ENCODE measurements at regions not wholly inside any gene's neighbourhood (a gene's known extent, or its start where the extent isn't known, plus 50 kb on each side); places are given as distances from the start of the nearest gene placed in this dataset.
"Not testable (repeated sequence)": the region's sequence is repeated elsewhere in the genome, so short reads cannot be mapped to it uniquely, and the experiment has no call there.

- TF ChIP-seq POLR2A (IDR thresholded peaks at IDR 0.05) (no peak), CTCF (IDR thresholded peaks at IDR 0.05) (no peak), EP300 (IDR thresholded peaks at IDR 0.05) (no peak)
- H3K9me3 ChIP-seq: no peaks in the 10 kb centered on the region
- 89 to 90% (median 89%) methylated on average over 6 of the region's 6 CpGs for WGBS, 3 donors
- no peak overlapping the region for H3K4me3 ChIP-seq
- no peaks in the 10 kb centered on the region for H3K36me3 ChIP-seq
- H3K27me3 ChIP-seq: no peaks in the 10 kb centered on the region
- H3K4me1 ChIP-seq (ENCODE audit: insufficient read depth): no peaks in the 10 kb centered on the region
- H3K27ac ChIP-seq: no peak overlapping the region
- intact Hi-C loops (cut with DNase I): no loop called here
- no peak for DNase-seq
Observed at GRCh38 chr10:108616559-108617285, 1306.6 kb downstream of the XPNPEP1 start.

GRCh38 chr10:108615576-108616320, 1307.6 kb downstream of the XPNPEP1 start:
- intact Hi-C loops (cut with DNase I): no loop called here
- DNase-seq: no peak
- Histone ChIP-seq H3K36me3 (no peaks in the 10 kb centered on the region), H3K4me1 (ENCODE audit: insufficient read depth) (no peaks in the 10 kb centered on the region), H3K9me3 (no peaks in the 10 kb centered on the region), H3K27me3 (no peaks in the 10 kb centered on the region), H3K27ac (no peak overlapping the region), H3K4me3 (no peak overlapping the region)
- 67 to 72% (median 69%) methylated on average over 3 of the region's 3 CpGs for WGBS, 3 donors
- TF ChIP-seq EP300 (IDR thresholded peaks at IDR 0.05): no peak
- TF ChIP-seq CTCF (IDR thresholded peaks at IDR 0.05): no peak
- TF ChIP-seq POLR2A (IDR thresholded peaks at IDR 0.05): no peak

GRCh38 chr10:108612485-108612884, 1310.8 kb downstream of the XPNPEP1 start:
- no peaks in the 10 kb centered on the region for H3K27me3 ChIP-seq
- H3K36me3 ChIP-seq: no peaks in the 10 kb centered on the region
- intact Hi-C loops (cut with DNase I): no loop called here
- no peaks in the 10 kb centered on the region for H3K9me3 ChIP-seq
- no peaks in the 10 kb centered on the region for H3K4me1 ChIP-seq (ENCODE audit: insufficient read depth)
- no peak overlapping the region for H3K4me3 ChIP-seq
- no peak for DNase-seq
- no peak overlapping the region for H3K27ac ChIP-seq
- WGBS, 3 donors: 55 to 60% (median 59%) methylated on average over 3 of the region's 3 CpGs
- TF ChIP-seq EP300 (IDR thresholded peaks at IDR 0.05) (no peak), POLR2A (IDR thresholded peaks at IDR 0.05) (no peak), CTCF (IDR thresholded peaks at IDR 0.05) (no peak)

- TF ChIP-seq POLR2A (IDR thresholded peaks at IDR 0.05): no peak
- DNase-seq: no peak
- H3K9me3 ChIP-seq: no peaks in the 10 kb centered on the region
- H3K4me1 ChIP-seq (ENCODE audit: insufficient read depth): no peaks in the 10 kb centered on the region
- no peaks in the 10 kb centered on the region for H3K27me3 ChIP-seq
- intact Hi-C loops (cut with DNase I): no loop called here
- WGBS, 3 donors: 52 to 65% (median 63%) methylated on average over 1 of the region's 1 CpG
- H3K36me3 ChIP-seq: no peaks in the 10 kb centered on the region
- no peak overlapping the region for H3K4me3 ChIP-seq
- H3K27ac ChIP-seq: no peak overlapping the region
Observed at GRCh38 chr10:108608860-108609259, 1314.5 kb downstream of the XPNPEP1 start.

GRCh38 chr10:108601851-108602250, 1321.5 kb downstream of the XPNPEP1 start:
- TF ChIP-seq EP300 (IDR thresholded peaks at IDR 0.05) (no peak), POLR2A (IDR thresholded peaks at IDR 0.05) (no peak), CTCF (IDR thresholded peaks at IDR 0.05) (no peak)
- no peaks in the 10 kb centered on the region for H3K36me3 ChIP-seq
- no peak overlapping the region for H3K4me3 ChIP-seq
- WGBS, 3 donors: 91 to 97% (median 94%) methylated on average over 2 of the region's 2 CpGs
- H3K4me1 ChIP-seq (ENCODE audit: insufficient read depth): no peaks in the 10 kb centered on the region
- no peak for DNase-seq
- intact Hi-C loops (cut with DNase I): no loop called here
- no peak overlapping the region for H3K27ac ChIP-seq
- H3K27me3 ChIP-seq: no peaks in the 10 kb centered on the region
- H3K9me3 ChIP-seq: no peaks in the 10 kb centered on the region

- DNase-seq; H3K4me3 ChIP-seq; H3K4me1 ChIP-seq (ENCODE audit: insufficient read depth); H3K27ac ChIP-seq; H3K36me3 ChIP-seq; H3K9me3 ChIP-seq; H3K27me3 ChIP-seq; intact Hi-C loops (cut with DNase I): not testable (repeated sequence)
- WGBS, 3 donors: 63 to 83% (median 71%) methylated on average over 4 of the region's 4 CpGs
Observed at GRCh38 chr10:108600511-108600910, 1322.8 kb downstream of the XPNPEP1 start.

- intact Hi-C loops (cut with DNase I); H3K4me1 ChIP-seq (ENCODE audit: insufficient read depth); H3K36me3 ChIP-seq; H3K9me3 ChIP-seq; H3K27ac ChIP-seq; H3K4me3 ChIP-seq; DNase-seq; H3K27me3 ChIP-seq: not testable (repeated sequence)
- 54 to 74% (median 69%) methylated on average over 11 of the region's 11 CpGs for WGBS, 3 donors
Observed at GRCh38 chr10:108599317-108599716, 1324.0 kb downstream of the XPNPEP1 start.

Measured in ovary (tissue), 7 donors.